ENCODE measurements at regions not wholly inside any gene's neighbourhood (a gene's known extent, or its start where the extent isn't known, plus 50 kb on each side); places are given as distances from the start of the nearest gene placed in this dataset.

- ChIA-PET CTCF (no interaction called here), POLR2A (ENCODE audit: unreplicated experiment) (no interaction called here)
- H4K20me1 ChIP-seq (ENCODE audit: low read length), result no peaks in the 10 kb centered on the region
- TF ChIP-seq EZH2phosphoT487 (IDR thresholded peaks at IDR 0.05; ENCODE audit: borderline replicate concordance, low read length), result no peak
- no peak for TF ChIP-seq CTCF (conservative IDR thresholded peaks at IDR 0.05; ENCODE audit: low read depth, low read length)
- TF ChIP-seq EZH2 (IDR thresholded peaks at IDR 0.05; ENCODE audit: low read length, unreplicated experiment), result no peak
- H2AFZ ChIP-seq (ENCODE audit: low read length), result no peak overlapping the region
- no peaks in the 10 kb centered on the region for H3K36me3 ChIP-seq (ENCODE audit: low read depth, low read length)
- no peaks in the 10 kb centered on the region for H3K27me3 ChIP-seq (ENCODE audit: low read length)
- no peak overlapping the region for H3K4me3 ChIP-seq (ENCODE audit: low read length)
- no peak for DNase-seq
- intact Hi-C loops (cut with micrococcal nuclease), result no loop called here
- no peak overlapping the region for H3K4me2 ChIP-seq (ENCODE audit: low read length)
- ATAC-seq, result no peak
- H3K27ac ChIP-seq (ENCODE audit: low read length), result no peak overlapping the region
- H3K9me2 ChIP-seq (replicated peaks; ENCODE audit: low read length), result no peaks in the 10 kb centered on the region
- H3K9ac ChIP-seq (ENCODE audit: low read length), result no peak overlapping the region
- H3K4me1 ChIP-seq (ENCODE audit: insufficient read depth, low read length), result no peaks in the 10 kb centered on the region; the same call in 1 of the 2 replicates
- no TSS peak for BruUV-seq (replicated peaks)
- no peaks in the 10 kb centered on the region for H3K79me2 ChIP-seq (ENCODE audit: low read length)
- 0 out of 2 replicates have a peak, but pooled peaks cover 9% of the 10 kb centered on the region for H3K9me3 ChIP-seq (ENCODE audit: low read length)
- no peaks in the 10 kb centered on the region for H3F3A ChIP-seq (ENCODE audit: low read length, unreplicated experiment)
Observed at GRCh38 chr12:43028826-43029225, 439.3 kb upstream of the PRICKLE1 start.

- H3K4me2 ChIP-seq (ENCODE audit: low read length), result no peak overlapping the region
- CTCF ChIA-PET, result no interaction called here
- H2AFZ ChIP-seq (ENCODE audit: low read length), result no peak overlapping the region
- no peaks in the 10 kb centered on the region for H3K9me2 ChIP-seq (replicated peaks; ENCODE audit: low read length)
- TF ChIP-seq EZH2 (IDR thresholded peaks at IDR 0.05; ENCODE audit: low read length, unreplicated experiment), result no peak
- TF ChIP-seq CTCF (conservative IDR thresholded peaks at IDR 0.05; ENCODE audit: low read depth, low read length), result no peak
- TF ChIP-seq EZH2phosphoT487 (IDR thresholded peaks at IDR 0.05; ENCODE audit: borderline replicate concordance, low read length), result no peak
- DNase-seq, result no peak
- H3K27me3 ChIP-seq (ENCODE audit: low read length), result no peaks in the 10 kb centered on the region
- POLR2A ChIA-PET (ENCODE audit: unreplicated experiment), result no interaction called here
- ATAC-seq, result no peak
- no peak overlapping the region for H3K9ac ChIP-seq (ENCODE audit: low read length)
- no peaks in the 10 kb centered on the region for H3K36me3 ChIP-seq (ENCODE audit: low read depth, low read length)
- no peaks in the 10 kb centered on the region for H3F3A ChIP-seq (ENCODE audit: low read length, unreplicated experiment)
- BruUV-seq (replicated peaks), result no TSS peak
- no peaks in the 10 kb centered on the region for H4K20me1 ChIP-seq (ENCODE audit: low read length)
- no peak overlapping the region for H3K27ac ChIP-seq (ENCODE audit: low read length)
- intact Hi-C loops (cut with micrococcal nuclease), result no loop called here
- no peak overlapping the region for H3K4me3 ChIP-seq (ENCODE audit: low read length)
- no peaks in the 10 kb centered on the region for H3K4me1 ChIP-seq (ENCODE audit: insufficient read depth, low read length)
- H3K9me3 ChIP-seq (ENCODE audit: low read length), result no peaks in the 10 kb centered on the region
- no peaks in the 10 kb centered on the region for H3K79me2 ChIP-seq (ENCODE audit: low read length)
Observed at GRCh38 chr12:43022838-43023237, 433.3 kb upstream of the PRICKLE1 start.

- Histone ChIP-seq H3K4me1 (ENCODE audit: insufficient read depth, low read length) (no peaks in the 10 kb centered on the region), H3K27ac (ENCODE audit: low read length) (no peak overlapping the region), H3F3A (ENCODE audit: low read length, unreplicated experiment) (no peaks in the 10 kb centered on the region), H3K9me2 (replicated peaks; ENCODE audit: low read length) (no peaks in the 10 kb centered on the region), H3K9me3 (ENCODE audit: low read length) (no peaks in the 10 kb centered on the region), H3K36me3 (ENCODE audit: low read depth, low read length) (no peaks in the 10 kb centered on the region), H3K4me3 (ENCODE audit: low read length) (no peak overlapping the region), H3K9ac (ENCODE audit: low read length) (no peak overlapping the region), H3K27me3 (ENCODE audit: low read length) (no peaks in the 10 kb centered on the region), H3K4me2 (ENCODE audit: low read length) (no peak overlapping the region), H4K20me1 (ENCODE audit: low read length) (no peaks in the 10 kb centered on the region), H2AFZ (ENCODE audit: low read length) (no peak overlapping the region), H3K79me2 (ENCODE audit: low read length) (no peaks in the 10 kb centered on the region)
- no TSS peak for BruUV-seq (replicated peaks)
- ChIA-PET CTCF (no interaction called here), POLR2A (ENCODE audit: unreplicated experiment) (no interaction called here)
- DNase-seq, result no peak
- intact Hi-C loops (cut with micrococcal nuclease), result no loop called here
- ATAC-seq, result no peak
- no peak for TF ChIP-seq CTCF (conservative IDR thresholded peaks at IDR 0.05; ENCODE audit: low read depth, low read length)
- TF ChIP-seq EZH2phosphoT487 (IDR thresholded peaks at IDR 0.05; ENCODE audit: borderline replicate concordance, low read length), result no peak
- TF ChIP-seq EZH2 (IDR thresholded peaks at IDR 0.05; ENCODE audit: low read length, unreplicated experiment), result no peak
Observed at GRCh38 chr12:43015090-43015737, 425.7 kb upstream of the PRICKLE1 start.

Data from PC-3 (cell line).